DOHH2 (cell line): ENCODE measurements at regions not wholly inside any gene's neighbourhood (a gene's known extent, or its start where the extent isn't known, plus 50 kb on each side); places are given as distances from the start of the nearest gene placed in this dataset.

Source experiments
- H3F3A ChIP-seq: fragments of 200-600 bp; sonication (generic), shearing (Covaris generic); 2 replicates; pipeline ENCODE4 v1.6.0; 2016; ENCODE audit warnings: antibody characterized with exemption, mild to moderate bottlenecking; ENCODE audit not compliant: control insufficient read depth, insufficient read depth
- H3K27ac ChIP-seq: fragments of 200-600 bp; sonication (generic); 2 replicates; pipeline ENCODE4 v1.5.1; 2014; ENCODE audit warnings: low read depth, mild to moderate bottlenecking, low read length, moderate library complexity
- H3K27me3 ChIP-seq: fragments of 200-600 bp; sonication (generic); 2 replicates; pipeline ENCODE4 v1.6.1; 2014; ENCODE audit warnings: mild to moderate bottlenecking, low read length, mixed read lengths; ENCODE audit not compliant: control insufficient read depth
- H3K36me3 ChIP-seq: fragments of 200-600 bp; sonication (generic); 2 replicates; pipeline ENCODE4 v1.6.1; 2014; ENCODE audit warnings: mild to moderate bottlenecking, low read length, moderate library complexity, mixed read lengths; ENCODE audit not compliant: control insufficient read depth
- H3K4me1 ChIP-seq: fragments of 200-600 bp; sonication (generic); 2 replicates; pipeline ENCODE4 v1.6.1; 2014; ENCODE audit warnings: mild to moderate bottlenecking, low read length, mixed read lengths; ENCODE audit not compliant: control insufficient read depth
- H3K4me2 ChIP-seq: fragments of 200-600 bp; sonication (generic); 2 replicates; pipeline ENCODE4 v1.6.0; 2014; ENCODE audit warnings: mild to moderate bottlenecking, low read length, moderate library complexity
- H3K4me3 ChIP-seq: fragments of 200-600 bp; sonication (generic); 2 replicates; pipeline ENCODE4 v1.5.1; 2014; ENCODE audit warnings: mild to moderate bottlenecking, low read length, mixed read lengths
- H3K79me2 ChIP-seq: fragments of 200-600 bp; sonication (generic); 2 replicates; pipeline ENCODE4 v1.6.1; 2014; ENCODE audit warnings: mild to moderate bottlenecking, low read length, mixed read lengths; ENCODE audit not compliant: control insufficient read depth
- H3K9me2 ChIP-seq: fragments of 200-600 bp; sonication (generic); replicated peaks from 2 replicates; pipeline ENCODE4 v1.6.1; 2014; ENCODE audit warnings: mild to moderate bottlenecking, low read length, mixed read lengths; ENCODE audit not compliant: control insufficient read depth
- H3K9me3 ChIP-seq: fragments of 200-600 bp; sonication (generic); 2 replicates; pipeline ENCODE4 v1.6.1; 2014; ENCODE audit warnings: antibody characterized with exemption, low read length, mixed read lengths; ENCODE audit not compliant: control insufficient read depth, insufficient read depth
- H4K20me1 ChIP-seq: fragments of 200-600 bp; sonication (generic); 2 replicates; pipeline ENCODE4 v1.6.0; 2014; ENCODE audit warnings: low read depth, mild to moderate bottlenecking, antibody characterized with exemption, low read length, moderate library complexity; ENCODE audit not compliant: control insufficient read depth, insufficient read depth
- CTCF ChIP-seq: fragments of 200-600 bp; sonication (generic); IDR thresholded peaks from one replicate; pipeline ENCODE4 v1.5.1; 2014; ENCODE audit warnings: antibody characterized with exemption, mild to moderate bottlenecking, low read depth, low read length; ENCODE audit not compliant: poor library complexity, severe bottlenecking
- EZH2phosphoT487 ChIP-seq: fragments of 200-600 bp; sonication (generic); IDR thresholded peaks from 2 replicates; pipeline ENCODE4 v1.6.1; 2017; ENCODE audit warnings: borderline replicate concordance, mild to moderate bottlenecking, antibody characterized with exemption, low read length, moderate library complexity, mixed read lengths

- 0 out of 2 replicates have a peak, but pooled peaks cover 3% of the 10 kb centered on the region for H3K27me3 ChIP-seq
- TF ChIP-seq EZH2phosphoT487 (no peak), CTCF (no peak)
- H3K4me2 ChIP-seq: no peak overlapping the region
- no peaks in the 10 kb centered on the region for H3K9me3 ChIP-seq
- no peaks in the 10 kb centered on the region for H3K36me3 ChIP-seq
- H3K27ac ChIP-seq: no peak overlapping the region
- no peaks in the 10 kb centered on the region for H3K79me2 ChIP-seq
- H3K9me2 ChIP-seq: no peaks in the 10 kb centered on the region
- H3K4me3 ChIP-seq: no peak overlapping the region
- no peaks in the 10 kb centered on the region for H4K20me1 ChIP-seq
- no peaks in the 10 kb centered on the region for H3K4me1 ChIP-seq
- no peaks in the 10 kb centered on the region for H3F3A ChIP-seq
These were observed 89.3 kb upstream of the IGSF10 start for GRCh38 chr3:151550025-151550618.

GRCh38 chr3:151548195-151548594 lies 87.3 kb upstream of the IGSF10 start:
- Histone ChIP-seq H3K36me3 (no peaks in the 10 kb centered on the region), H3K9me2 (no peaks in the 10 kb centered on the region), H3K4me1 (no peaks in the 10 kb centered on the region), H3K4me2 (no peak overlapping the region), H3K9me3 (no peaks in the 10 kb centered on the region), H3F3A (no peaks in the 10 kb centered on the region), H3K4me3 (no peak overlapping the region), H3K27me3 (0 out of 2 replicates have a peak, but pooled peaks cover 3% of the 10 kb centered on the region), H3K27ac (no peak overlapping the region), H4K20me1 (no peaks in the 10 kb centered on the region), H3K79me2 (no peaks in the 10 kb centered on the region)
- no peak for TF ChIP-seq CTCF
- TF ChIP-seq EZH2phosphoT487: no peak

DNA sequence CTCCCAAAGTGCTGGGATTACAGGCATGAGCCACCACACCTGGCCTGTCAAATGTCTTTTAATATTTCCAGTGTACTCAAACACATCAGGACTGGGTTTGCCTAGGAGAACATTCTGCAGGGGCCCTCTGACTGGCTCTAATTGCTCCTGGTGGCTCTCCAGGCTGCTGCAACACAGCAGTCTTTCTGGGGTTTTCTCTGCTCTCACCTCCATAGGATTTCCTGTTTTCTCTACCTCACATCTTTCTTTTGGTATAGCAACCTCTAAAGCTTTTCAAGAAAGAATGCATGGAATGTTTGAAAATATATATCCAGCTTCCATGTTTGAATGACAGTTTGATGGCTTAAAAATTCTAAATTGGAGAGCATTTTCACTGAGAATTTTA lies 83.3 kb upstream of the IGSF10 start:
- Histone ChIP-seq H3K27ac (no peak overlapping the region), H4K20me1 (no peaks in the 10 kb centered on the region), H3K79me2 (no peaks in the 10 kb centered on the region), H3K4me2 (no peak overlapping the region), H3F3A (no peaks in the 10 kb centered on the region), H3K9me2 (no peaks in the 10 kb centered on the region), H3K4me1 (no peaks in the 10 kb centered on the region), H3K36me3 (no peaks in the 10 kb centered on the region), H3K9me3 (no peaks in the 10 kb centered on the region), H3K27me3 (no peaks in the 10 kb centered on the region), H3K4me3 (no peak overlapping the region)
- TF ChIP-seq CTCF (no peak), EZH2phosphoT487 (no peak)

DNA sequence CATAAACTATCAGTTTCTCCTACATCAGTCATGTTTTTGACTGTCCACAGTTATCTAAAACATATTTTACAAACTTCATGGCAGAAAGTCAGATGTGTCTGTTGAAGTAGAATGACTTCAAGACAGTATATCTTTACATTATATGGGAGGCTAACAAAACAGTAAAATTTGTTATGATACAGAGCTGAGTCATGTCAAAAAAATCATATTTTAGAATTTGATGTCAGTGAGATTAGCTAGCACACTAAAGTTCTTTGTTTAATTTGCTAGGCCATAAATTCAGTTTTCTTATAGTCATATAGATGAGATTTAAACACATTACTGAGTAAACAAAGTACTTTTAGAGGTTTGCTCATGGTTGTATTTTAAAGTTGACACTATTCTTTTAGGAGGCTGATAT lies 80.3 kb upstream of the IGSF10 start:
- Histone ChIP-seq H3K27me3 (no peaks in the 10 kb centered on the region), H4K20me1 (no peaks in the 10 kb centered on the region), H3K79me2 (no peaks in the 10 kb centered on the region), H3K9me2 (no peaks in the 10 kb centered on the region), H3K4me3 (no peak overlapping the region), H3F3A (no peaks in the 10 kb centered on the region), H3K36me3 (no peaks in the 10 kb centered on the region), H3K4me1 (no peaks in the 10 kb centered on the region), H3K4me2 (no peak overlapping the region), H3K9me3 (no peaks in the 10 kb centered on the region), H3K27ac (no peak overlapping the region)
- TF ChIP-seq EZH2phosphoT487 (no peak), CTCF (no peak)
